Mucosa of stomach (tissue), 1 donor: ENCODE measurements at regions not wholly inside any gene's neighbourhood (a gene's known extent, or its start where the extent isn't known, plus 50 kb on each side); places are given as distances from the start of the nearest gene placed in this dataset.

Experiments
- H3K27me3 ChIP-seq: one replicate; pipeline ENCODE4 v1.7.0; 2013; ENCODE audit warnings: mild to moderate bottlenecking, low read length; ENCODE audit not compliant: control insufficient read depth, insufficient read depth
- H3K36me3 ChIP-seq: one replicate; pipeline ENCODE4 v1.7.0; 2013; ENCODE audit warnings: low read length; ENCODE audit not compliant: control insufficient read depth, insufficient read depth
- H3K4me1 ChIP-seq: one replicate; pipeline ENCODE4 v1.7.0; 2013; ENCODE audit warnings: mild to moderate bottlenecking, low read length; ENCODE audit not compliant: control insufficient read depth, insufficient read depth
- H3K4me3 ChIP-seq: one replicate; pipeline ENCODE4 v1.7.0; 2013; ENCODE audit warnings: low read length
- H3K9ac ChIP-seq: one replicate; pipeline ENCODE4 v1.7.0; 2013; ENCODE audit warnings: mild to moderate bottlenecking, low read length, moderate library complexity
- H3K9me3 ChIP-seq: one replicate; pipeline ENCODE4 v1.7.0; 2013; ENCODE audit warnings: mild to moderate bottlenecking, low read length, moderate library complexity; ENCODE audit not compliant: control insufficient read depth
- donor health status: Pancreatic carcinoma.

DNA sequence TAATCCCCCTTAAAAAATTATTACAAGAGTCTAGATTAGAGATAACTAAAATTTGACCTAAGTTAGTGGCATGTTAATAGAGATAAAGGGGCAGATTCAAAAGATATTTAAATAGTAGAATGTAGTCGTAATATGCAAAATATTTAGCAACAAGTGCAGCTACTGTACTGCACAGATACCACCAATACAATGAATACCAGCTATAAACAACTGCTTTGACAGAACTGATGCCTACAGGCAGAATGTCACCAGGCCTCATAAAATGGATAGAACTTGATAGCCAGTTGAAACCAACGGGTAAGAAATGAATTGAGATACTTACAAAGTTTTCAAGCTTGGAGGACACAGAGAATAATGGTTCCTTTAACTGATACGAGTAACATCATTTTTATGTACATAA lies 249.3 kb upstream of the VEPH1 start:
- H3K36me3 ChIP-seq, result no peaks in the 10 kb centered on the region
- H3K9me3 ChIP-seq, result no peaks in the 10 kb centered on the region
- no peak overlapping the region for H3K4me3 ChIP-seq
- H3K4me1 ChIP-seq, result no peaks in the 10 kb centered on the region
- H3K27me3 ChIP-seq, result no peaks in the 10 kb centered on the region
- H3K9ac ChIP-seq, result no peak overlapping the region

GRCh38 chr3:157751386-157751785 lies 248.2 kb upstream of the VEPH1 start:
- H3K9me3 ChIP-seq, result no peaks in the 10 kb centered on the region
- H3K4me1 ChIP-seq, result no peaks in the 10 kb centered on the region
- H3K4me3 ChIP-seq, result no peak overlapping the region
- H3K9ac ChIP-seq, result no peak overlapping the region
- H3K27me3 ChIP-seq, result no peaks in the 10 kb centered on the region
- no peaks in the 10 kb centered on the region for H3K36me3 ChIP-seq

DNA sequence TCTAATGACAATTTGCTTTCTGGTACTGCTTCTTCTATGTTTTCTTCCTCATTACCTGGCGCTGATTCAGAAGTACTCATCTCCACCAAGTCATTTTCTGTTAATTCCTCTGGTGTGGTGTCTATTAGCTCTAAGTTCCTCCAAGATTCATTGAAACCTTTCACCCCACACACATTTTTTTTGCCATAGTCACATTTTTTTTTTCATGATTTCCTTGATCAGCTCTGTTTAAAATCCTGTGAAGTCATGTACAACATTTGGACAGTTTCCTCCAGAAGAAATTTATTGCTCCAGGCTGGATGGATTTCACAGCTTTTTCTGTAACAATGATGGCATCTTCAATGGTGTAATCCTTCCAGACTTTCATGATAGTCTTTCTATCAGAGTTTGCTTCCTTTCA lies 243.2 kb upstream of the VEPH1 start:
- Histone ChIP-seq H3K36me3 (no peaks in the 10 kb centered on the region), H3K4me3 (no peak overlapping the region), H3K9me3 (no peaks in the 10 kb centered on the region), H3K4me1 (no peaks in the 10 kb centered on the region), H3K9ac (no peak overlapping the region), H3K27me3 (no peaks in the 10 kb centered on the region)

GRCh38 chr3:157741607-157742006 lies 238.4 kb upstream of the VEPH1 start:
- Histone ChIP-seq H3K36me3 (no peaks in the 10 kb centered on the region), H3K4me1 (no peaks in the 10 kb centered on the region), H3K4me3 (no peak overlapping the region), H3K9ac (no peak overlapping the region), H3K27me3 (no peaks in the 10 kb centered on the region), H3K9me3 (no peaks in the 10 kb centered on the region)

GRCh38 chr3:157738441-157738840 lies 235.2 kb upstream of the VEPH1 start:
- no peaks in the 10 kb centered on the region for H3K36me3 ChIP-seq
- no peak overlapping the region for H3K4me3 ChIP-seq
- H3K4me1 ChIP-seq, result no peaks in the 10 kb centered on the region
- no peaks in the 10 kb centered on the region for H3K27me3 ChIP-seq
- H3K9me3 ChIP-seq, result no peaks in the 10 kb centered on the region
- H3K9ac ChIP-seq, result no peak overlapping the region

GRCh38 chr3:157718800-157719199 lies 215.6 kb upstream of the VEPH1 start:
- Histone ChIP-seq H3K36me3 (no peaks in the 10 kb centered on the region), H3K4me3 (no peak overlapping the region), H3K9ac (no peak overlapping the region), H3K27me3 (no peaks in the 10 kb centered on the region), H3K9me3 (no peaks in the 10 kb centered on the region), H3K4me1 (no peaks in the 10 kb centered on the region)

GRCh38 chr3:157713101-157713500 lies 209.9 kb upstream of the VEPH1 start:
- Histone ChIP-seq H3K4me3 (no peak overlapping the region), H3K4me1 (no peaks in the 10 kb centered on the region)

DNA sequence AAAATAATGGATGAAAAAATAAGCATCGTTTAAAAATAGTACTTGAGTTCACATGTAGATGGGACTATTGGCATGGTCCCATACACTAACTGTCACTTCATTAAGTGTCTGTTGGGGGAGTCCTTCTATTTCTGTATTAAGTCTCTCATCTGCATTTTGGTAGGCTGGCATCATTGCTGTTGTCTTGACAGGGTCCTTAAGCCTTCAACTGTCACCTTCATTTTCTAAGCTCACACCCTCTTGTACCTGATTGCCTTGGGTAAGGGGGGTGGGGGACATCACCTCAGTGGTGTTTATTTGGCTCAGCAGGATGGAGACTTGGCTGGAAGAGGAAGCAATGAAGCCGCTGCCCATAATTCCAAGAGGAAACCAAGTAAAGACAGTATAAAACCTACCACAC lies 202.0 kb upstream of the VEPH1 start:
- no peak overlapping the region for H3K9ac ChIP-seq
- H3K27me3 ChIP-seq, result no peaks in the 10 kb centered on the region
- no peak overlapping the region for H3K4me3 ChIP-seq
- no peaks in the 10 kb centered on the region for H3K36me3 ChIP-seq
- H3K4me1 ChIP-seq, result no peaks in the 10 kb centered on the region
- H3K9me3 ChIP-seq, result no peaks in the 10 kb centered on the region

More at GRCh38 chr3:157713101-157713500, 209.9 kb upstream of the VEPH1 start:
- no peaks in the 10 kb centered on the region for H3K27me3 ChIP-seq
- H3K9me3 ChIP-seq, result no peaks in the 10 kb centered on the region
- H3K9ac ChIP-seq, result no peak overlapping the region
- H3K36me3 ChIP-seq, result no peaks in the 10 kb centered on the region

- H3K9ac ChIP-seq, result no peak overlapping the region
- H3K27me3 ChIP-seq, result no peaks in the 10 kb centered on the region
These were observed 197.2 kb upstream of the VEPH1 start for GRCh38 chr3:157700405-157700804.

GRCh38 chr3:157695586-157695985 lies 192.4 kb upstream of the VEPH1 start:
- H3K4me3 ChIP-seq, result no peak overlapping the region
- no peaks in the 10 kb centered on the region for H3K4me1 ChIP-seq
- H3K36me3 ChIP-seq, result no peaks in the 10 kb centered on the region
- no peaks in the 10 kb centered on the region for H3K9me3 ChIP-seq
- no peaks in the 10 kb centered on the region for H3K27me3 ChIP-seq
- no peak overlapping the region for H3K9ac ChIP-seq

More at GRCh38 chr3:157700405-157700804, 197.2 kb upstream of the VEPH1 start:
- H3K36me3 ChIP-seq, result no peaks in the 10 kb centered on the region
- H3K4me3 ChIP-seq, result no peak overlapping the region
- H3K9me3 ChIP-seq, result no peaks in the 10 kb centered on the region
- no peaks in the 10 kb centered on the region for H3K4me1 ChIP-seq

DNA sequence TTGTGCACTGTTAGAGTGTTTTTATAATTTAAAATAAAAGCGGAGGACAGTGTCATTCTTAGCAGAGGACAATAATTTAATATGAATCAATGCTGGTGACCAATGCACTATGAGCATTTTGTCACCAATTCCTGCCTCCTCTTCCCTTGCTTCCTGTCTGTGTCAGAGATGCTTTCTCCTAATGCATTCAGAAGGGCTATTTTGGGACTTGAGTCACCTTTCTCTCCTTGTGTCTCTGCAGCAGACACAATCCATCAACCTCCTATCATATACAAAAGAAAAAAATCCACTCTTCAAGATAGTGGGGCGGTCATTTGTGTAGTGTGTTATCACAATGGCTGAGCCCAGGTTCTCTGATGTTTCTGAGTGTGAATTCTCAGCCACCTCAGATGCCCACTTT lies 191.9 kb upstream of the VEPH1 start:
- Histone ChIP-seq H3K4me3 (no peak overlapping the region), H3K4me1 (no peaks in the 10 kb centered on the region), H3K9ac (no peak overlapping the region), H3K36me3 (no peaks in the 10 kb centered on the region), H3K27me3 (no peaks in the 10 kb centered on the region), H3K9me3 (no peaks in the 10 kb centered on the region)

DNA sequence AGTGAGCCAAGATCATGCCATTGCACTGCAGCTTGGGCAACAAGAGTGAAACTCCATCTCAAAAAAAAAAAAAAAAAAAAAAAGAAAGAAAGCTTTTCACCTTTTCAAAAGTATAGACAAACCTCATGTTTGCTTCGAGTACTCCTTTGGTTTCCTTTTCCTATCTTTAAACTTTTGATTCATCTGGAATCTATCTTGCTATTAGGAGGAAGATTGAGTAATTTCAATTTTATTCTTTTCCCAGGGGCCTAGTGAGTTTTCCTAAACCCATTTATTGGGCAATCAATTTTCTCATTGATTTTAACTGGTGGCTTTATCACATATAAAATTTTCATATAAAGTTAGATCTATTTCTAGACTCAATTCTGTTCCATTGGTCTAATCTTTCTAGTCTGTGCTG lies 190.5 kb upstream of the VEPH1 start:
- Histone ChIP-seq H3K9ac (no peak overlapping the region), H3K4me3 (no peak overlapping the region), H3K9me3 (no peaks in the 10 kb centered on the region), H3K27me3 (no peaks in the 10 kb centered on the region), H3K4me1 (no peaks in the 10 kb centered on the region), H3K36me3 (no peaks in the 10 kb centered on the region)

- Histone ChIP-seq H3K27me3 (no peaks in the 10 kb centered on the region), H3K4me3 (no peak overlapping the region), H3K9ac (no peak overlapping the region), H3K4me1 (no peaks in the 10 kb centered on the region), H3K36me3 (no peaks in the 10 kb centered on the region), H3K9me3 (no peaks in the 10 kb centered on the region)
These were observed 189.3 kb upstream of the VEPH1 start for GRCh38 chr3:157692468-157692867.
